ENCODE measurements at regions not wholly inside any gene's neighbourhood (a gene's known extent, or its start where the extent isn't known, plus 50 kb on each side); places are given as distances from the start of the nearest gene placed in this dataset.

DNA sequence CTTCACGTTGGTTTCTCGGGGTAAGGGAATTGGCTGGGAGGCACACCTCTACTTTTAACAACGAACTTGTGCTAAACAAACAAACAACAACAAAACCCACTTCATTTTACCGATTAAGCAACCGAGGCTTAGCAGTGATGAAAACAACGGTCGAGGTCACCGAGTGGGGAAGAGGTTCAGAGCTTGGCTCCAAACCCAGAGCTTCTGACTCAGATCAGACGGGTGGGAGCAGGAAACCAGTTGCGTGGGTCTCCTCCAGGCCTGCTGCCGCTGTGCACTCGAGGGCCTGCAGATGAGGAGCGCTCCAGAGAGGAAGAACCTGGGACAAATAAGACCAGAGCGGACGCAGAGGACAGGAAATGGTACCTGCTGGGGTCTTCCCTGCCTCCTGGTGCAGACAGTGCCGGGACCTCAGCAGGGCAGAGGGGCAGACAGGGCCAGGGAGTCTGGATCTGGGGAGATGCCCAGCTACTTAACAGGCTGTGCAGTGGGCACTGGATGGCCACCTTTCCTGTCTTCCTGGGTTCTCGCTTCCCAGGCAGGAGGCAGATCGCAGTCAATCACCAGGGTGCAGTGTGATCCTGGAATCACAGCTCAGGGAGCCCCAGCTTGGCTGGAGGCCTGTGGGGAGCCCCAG, 99.0 kb upstream of the MEF2A start:
- no peak for TF ChIP-seq CTCF (IDR thresholded peaks at IDR 0.05; ENCODE audit: low read length)
- no peak for TF ChIP-seq EZH2 (optimal IDR thresholded peaks at IDR 0.05; ENCODE audit: low read depth, low read length)
- no peak for TF ChIP-seq EZH2phosphoT487 (IDR thresholded peaks at IDR 0.05; ENCODE audit: low read length)

Measured in MM.1S (cell line).